ENCODE measurements at regions not wholly inside any gene's neighbourhood (a gene's known extent, or its start where the extent isn't known, plus 50 kb on each side); places are given as distances from the start of the nearest gene placed in this dataset.

- DNase-seq (ENCODE audit: low spot score), result no peak
- intact Hi-C loops (cut with DNase I), result no loop called here
- Histone ChIP-seq H3K27me3 (replicated peaks; ENCODE audit: insufficient read depth) (no peaks in the 10 kb centered on the region), H3K9me3 (no peaks in the 10 kb centered on the region), H3K36me3 (no peaks in the 10 kb centered on the region), H3K27ac (no peak overlapping the region), H3K4me1 (replicated peaks) (peaks cover 2% of the 10 kb centered on the region), H3K4me3 (no peak overlapping the region)
- TF ChIP-seq POLR2A (IDR thresholded peaks at IDR 0.05), result no peak
- WGBS, result 76% methylated on average over 12 of the region's 12 CpGs
Observed at GRCh38 chr6:149228311-149228955, 89.1 kb upstream of the TAB2 start.

GRCh38 chr6:149229096-149229495, 88.4 kb upstream of the TAB2 start:
- Histone ChIP-seq H3K4me1 (replicated peaks) (peaks cover 2% of the 10 kb centered on the region), H3K9me3 (no peaks in the 10 kb centered on the region), H3K27ac (no peak overlapping the region), H3K36me3 (no peaks in the 10 kb centered on the region), H3K4me3 (no peak overlapping the region), H3K27me3 (replicated peaks; ENCODE audit: insufficient read depth) (no peaks in the 10 kb centered on the region)
- peak; percentile 46 for DNase-seq (ENCODE audit: low spot score)
- WGBS, result 41% methylated on average over 6 of the region's 6 CpGs
- intact Hi-C loops (cut with DNase I), result no loop called here
- TF ChIP-seq POLR2A (IDR thresholded peaks at IDR 0.05) (no peak), POLR2AphosphoS5 (IDR thresholded peaks at IDR 0.05) (peak; percentile 36), CTCF (IDR thresholded peaks at IDR 0.05) (no peak)

- no peak overlapping the region for H3K27ac ChIP-seq
- no peak for DNase-seq (ENCODE audit: low spot score)
- H3K4me3 ChIP-seq, result no peak overlapping the region
- peaks cover 2% of the 10 kb centered on the region for H3K4me1 ChIP-seq (replicated peaks)
- WGBS, result 92% methylated on average over 5 of the region's 5 CpGs
- no peaks in the 10 kb centered on the region for H3K36me3 ChIP-seq
- H3K27me3 ChIP-seq (replicated peaks; ENCODE audit: insufficient read depth), result no peaks in the 10 kb centered on the region
- TF ChIP-seq POLR2A (IDR thresholded peaks at IDR 0.05) (no peak), POLR2AphosphoS5 (IDR thresholded peaks at IDR 0.05) (no peak), CTCF (IDR thresholded peaks at IDR 0.05) (no peak)
- intact Hi-C loops (cut with DNase I), result no loop called here
- no peaks in the 10 kb centered on the region for H3K9me3 ChIP-seq
Observed at GRCh38 chr6:149230712-149231460, 86.6 kb upstream of the TAB2 start.

GRCh38 chr6:149231778-149232177, 85.7 kb upstream of the TAB2 start:
- WGBS, result 22% methylated on average over 7 of the region's 7 CpGs
- Histone ChIP-seq H3K4me1 (replicated peaks) (peaks cover 2% of the 10 kb centered on the region), H3K27me3 (replicated peaks; ENCODE audit: insufficient read depth) (no peaks in the 10 kb centered on the region), H3K9me3 (no peaks in the 10 kb centered on the region), H3K36me3 (no peaks in the 10 kb centered on the region), H3K4me3 (no peak overlapping the region), H3K27ac (peak overlapping the region; percentile 42 to 56)
- TF ChIP-seq POLR2A (IDR thresholded peaks at IDR 0.05) (no peak), POLR2AphosphoS5 (IDR thresholded peaks at IDR 0.05) (peak; percentile 34), CTCF (IDR thresholded peaks at IDR 0.05) (no peak)
- intact Hi-C loops (cut with DNase I), result no loop called here
- no peak for DNase-seq (ENCODE audit: low spot score)

- H3K27ac ChIP-seq, result peak overlapping the region; percentile 20 to 42
- intact Hi-C loops (cut with DNase I), result no loop called here
- no peaks in the 10 kb centered on the region for H3K27me3 ChIP-seq (replicated peaks; ENCODE audit: insufficient read depth)
- TF ChIP-seq POLR2AphosphoS5 (IDR thresholded peaks at IDR 0.05), result peak; percentile 32
- TF ChIP-seq POLR2A (IDR thresholded peaks at IDR 0.05), result no peak
- no peaks in the 10 kb centered on the region for H3K9me3 ChIP-seq
- H3K4me1 ChIP-seq (replicated peaks), result peaks cover 2% of the 10 kb centered on the region
- H3K36me3 ChIP-seq, result no peaks in the 10 kb centered on the region
- WGBS, result 39% methylated on average over 7 of the region's 7 CpGs
- peak; percentile 41 for DNase-seq (ENCODE audit: low spot score)
- no peak overlapping the region for H3K4me3 ChIP-seq
Observed at GRCh38 chr6:149233056-149233715, 84.3 kb upstream of the TAB2 start.
